ENCODE measurements at regions not wholly inside any gene's neighbourhood (a gene's known extent, or its start where the extent isn't known, plus 50 kb on each side); places are given as distances from the start of the nearest gene placed in this dataset.
A peak's percentile ranks its signal among the peaks of the same experiment; 100 is the strongest.
"Not testable (repeated sequence)": the region's sequence is repeated elsewhere in the genome, so short reads cannot be mapped to it uniquely, and the experiment has no call there.

- no peak for DNase-seq
Measured at GRCh38 chr13:80070024-80070703, 270.8 kb downstream of the SPRY2 start.

- no peak for DNase-seq
Measured at GRCh38 chr13:80069374-80069773, 271.6 kb downstream of the SPRY2 start.

- DNase-seq = no peak
Measured at GRCh38 chr13:80065996-80066395, 274.9 kb downstream of the SPRY2 start.

- DNase-seq = not testable (repeated sequence)
Measured at GRCh38 chr13:80062416-80062815, 278.5 kb downstream of the SPRY2 start.

- no peak for DNase-seq
Measured at GRCh38 chr13:80059789-80060188, 281.1 kb downstream of the SPRY2 start.

GRCh38 chr13:80058626-80059025 lies 282.3 kb downstream of the SPRY2 start:
- DNase-seq = no peak

GRCh38 chr13:80055847-80056246 lies 285.1 kb downstream of the SPRY2 start:
- DNase-seq = no peak

GRCh38 chr13:80054806-80055205 lies 286.1 kb downstream of the SPRY2 start:
- DNase-seq = no peak

GRCh38 chr13:80052286-80052685 lies 288.6 kb downstream of the SPRY2 start:
- no peak for DNase-seq

- no peak for DNase-seq
Measured at GRCh38 chr13:80050252-80050651, 290.7 kb downstream of the SPRY2 start.

GRCh38 chr13:80048802-80049201 lies 292.1 kb downstream of the SPRY2 start:
- peak; percentile 88 for DNase-seq

GRCh38 chr13:80048030-80048429 lies 292.9 kb downstream of the SPRY2 start:
- DNase-seq = no peak

- DNase-seq = no peak
Measured at GRCh38 chr13:80047406-80047805, 293.5 kb downstream of the SPRY2 start.

GRCh38 chr13:80040981-80041317 lies 300.0 kb downstream of the SPRY2 start:
- DNase-seq = no peak

GRCh38 chr13:80040196-80040980 lies 300.5 kb downstream of the SPRY2 start:
- no peak for DNase-seq

- no peak for DNase-seq
Measured at GRCh38 chr13:80039000-80039399, 301.9 kb downstream of the SPRY2 start.

GRCh38 chr13:80038371-80038770 lies 302.6 kb downstream of the SPRY2 start:
- DNase-seq = no peak

GRCh38 chr13:80037505-80037888 lies 303.4 kb downstream of the SPRY2 start:
- no peak for DNase-seq

GRCh38 chr13:80036845-80037504 lies 304.0 kb downstream of the SPRY2 start:
- DNase-seq = peak; percentile 90

- DNase-seq = no peak
Measured at GRCh38 chr13:80035096-80035495, 305.8 kb downstream of the SPRY2 start.

- DNase-seq = no peak
Measured at GRCh38 chr13:80033951-80034350, 307.0 kb downstream of the SPRY2 start.

GRCh38 chr13:80033286-80033685 lies 307.6 kb downstream of the SPRY2 start:
- DNase-seq = no peak

GRCh38 chr13:80030491-80030890 lies 310.4 kb downstream of the SPRY2 start:
- no peak for DNase-seq

- DNase-seq = no peak
Measured at GRCh38 chr13:80029170-80029569, 311.8 kb downstream of the SPRY2 start.

All from SIG-M5 (cell line).